Lower leg skin (tissue), 4 donors: ENCODE measurements at regions not wholly inside any gene's neighbourhood (a gene's known extent, or its start where the extent isn't known, plus 50 kb on each side); places are given as distances from the start of the nearest gene placed in this dataset.

ENCODE experiments used
- DNase-seq, 2 donors: peaks; one replicate each; pipeline ENCODE4 v3.0.0-alpha.2; 2019; ENCODE audit warnings: low spot score in 2 of 2
- H3K4me3 ChIP-seq: fragments of 200-600 bp; sonication (generic); 2 replicates; pipeline ENCODE4 v1.5.1; 2017; ENCODE audit warnings: mild to moderate bottlenecking, low read depth; ENCODE audit not compliant: poor library complexity, severe bottlenecking
- CTCF ChIP-seq, 3 donors: fragments of 450-650 bp; IDR thresholded peaks; one replicate each; pipeline ENCODE4 v1.5.1; 2016; ENCODE audit warnings: antibody characterized with exemption in 3 of 3, mild to moderate bottlenecking in 3 of 3, moderate library complexity in 2 of 3
- POLR2A ChIP-seq, 2 donors: fragments of 450-650 bp; IDR thresholded peaks; one replicate each; pipeline ENCODE4 v1.6.1; 2016 to 2017; ENCODE audit warnings: antibody characterized with exemption in 2 of 2, mild to moderate bottlenecking in 1 of 2, moderate library complexity in 1 of 2
- WGBS, 2 donors: methylation state at CpG; one replicate each; pipeline ENCODE4 v1.1.5; 2018; 5-methylcytosine and 5-hydroxymethylcytosine counted together
- intact Hi-C: fragments of 100-400 bp; cut with DNase I; formaldehyde crosslinking; loops from one replicate; pipeline ENCODE4 v1.15.0; 2023; ENCODE audit warnings: low total_unique reads

- no peak for TF ChIP-seq CTCF (IDR thresholded peaks at IDR 0.05)
- TF ChIP-seq POLR2A (IDR thresholded peaks at IDR 0.05), result no peak
- intact Hi-C loops, result no loop called here
- 61 to 76% methylated on average over 10 of the region's 10 CpGs for WGBS, 2 donors
- DNase-seq, result peak in 1 of 2 donors; percentile 58
- H3K4me3 ChIP-seq, result no peak overlapping the region
Observed at GRCh38 chr10:130418731-130419130, 282.5 kb downstream of the GLRX3 start.

- H3K4me3 ChIP-seq, result no peak overlapping the region
- TF ChIP-seq POLR2A (IDR thresholded peaks at IDR 0.05) (no peak), CTCF (IDR thresholded peaks at IDR 0.05) (no peak)
- 84 to 85% methylated on average over 9 of the region's 9 CpGs for WGBS, 2 donors
- intact Hi-C loops, result no loop called here
- DNase-seq, result peak in 1 of 2 donors; percentile 61
Observed at GRCh38 chr10:130421909-130422308, 285.7 kb downstream of the GLRX3 start.

GRCh38 chr10:130422366-130423324, 286.5 kb downstream of the GLRX3 start:
- H3K4me3 ChIP-seq, result no peak overlapping the region
- peak in 1 of 2 donors; percentile 52 for DNase-seq
- intact Hi-C loops, result no loop called here
- no peak for TF ChIP-seq CTCF (IDR thresholded peaks at IDR 0.05)
- no peak for TF ChIP-seq POLR2A (IDR thresholded peaks at IDR 0.05)
- WGBS, 2 donors, result 80 to 93% methylated on average over 11 to 12 of the region's 12 CpGs

DNA sequence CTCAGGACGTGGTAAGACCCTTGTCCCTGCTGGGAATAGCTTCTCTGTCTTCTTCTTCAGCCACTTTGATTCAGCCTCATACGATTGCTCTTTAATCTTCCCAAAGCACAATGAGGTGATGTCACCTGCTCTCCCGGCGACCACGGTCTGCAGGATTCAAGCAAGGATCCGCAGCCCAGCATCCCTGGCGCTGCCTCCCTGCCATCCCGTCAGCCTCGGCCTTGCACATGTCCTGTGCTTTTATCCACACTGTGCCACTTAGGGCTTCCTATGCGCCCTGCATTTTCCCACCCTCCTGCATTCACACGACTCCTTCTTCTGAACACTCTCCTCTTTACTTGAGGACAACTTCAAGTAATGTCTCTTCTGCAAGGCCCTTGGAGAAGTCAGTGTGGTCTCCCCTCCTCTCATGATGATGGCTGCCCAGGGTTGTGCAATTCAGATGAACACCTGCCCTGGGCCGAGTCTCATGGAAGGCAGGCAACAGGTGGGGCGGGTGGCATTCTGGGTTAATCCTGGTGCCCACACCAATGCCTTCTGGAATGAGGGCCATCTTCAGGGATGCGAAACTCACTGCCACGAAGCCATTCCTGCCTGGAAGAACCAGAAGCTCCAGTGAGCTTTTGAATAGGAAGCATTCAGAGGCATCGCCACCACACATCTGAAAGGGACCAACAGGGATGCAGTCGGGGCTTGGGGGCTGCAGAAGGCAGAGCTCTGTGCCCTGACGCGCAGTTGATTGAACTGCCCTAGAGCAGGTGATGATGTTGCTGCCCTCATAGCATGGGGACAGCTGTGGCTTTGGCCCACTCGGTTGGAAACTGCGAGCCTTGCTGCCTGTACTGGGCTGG, 287.5 kb downstream of the GLRX3 start:
- H3K4me3 ChIP-seq, result no peak overlapping the region
- intact Hi-C loops, result no loop called here
- 88 to 91% methylated on average over 21 of the region's 21 CpGs for WGBS, 2 donors
- no peak for TF ChIP-seq POLR2A (IDR thresholded peaks at IDR 0.05)
- no peak for TF ChIP-seq CTCF (IDR thresholded peaks at IDR 0.05)
- peak in 1 of 2 donors; percentile 68 for DNase-seq

DNA sequence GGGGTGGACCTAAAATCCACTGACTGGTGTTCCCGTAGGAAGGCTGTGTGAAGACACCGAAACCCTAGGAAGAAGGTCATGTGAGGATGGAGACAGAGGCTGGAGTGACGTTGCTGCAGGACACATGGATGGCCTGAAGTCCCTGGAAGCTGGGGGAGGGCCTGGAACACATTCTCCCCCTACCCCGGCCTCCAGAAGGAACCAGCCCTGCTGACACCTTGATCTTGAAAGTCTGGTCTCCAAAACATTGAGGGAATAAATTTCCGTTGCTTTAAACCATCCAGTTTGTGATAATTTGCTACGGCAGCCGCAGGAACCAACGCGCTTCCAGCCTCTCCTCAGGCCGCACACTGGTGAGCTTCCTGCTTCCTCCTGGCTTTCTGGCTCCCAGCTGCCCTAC, 288.2 kb downstream of the GLRX3 start:
- intact Hi-C loops, result no loop called here
- no peak for DNase-seq
- 57 to 62% methylated on average over 10 of the region's 10 CpGs for WGBS, 2 donors

More for the DNA sequence above, 288.2 kb downstream of the GLRX3 start:
- no peak overlapping the region for H3K4me3 ChIP-seq
- TF ChIP-seq POLR2A (IDR thresholded peaks at IDR 0.05) (no peak), CTCF (IDR thresholded peaks at IDR 0.05) (no peak)
